ENCODE measurements at regions not wholly inside any gene's neighbourhood (a gene's known extent, or its start where the extent isn't known, plus 50 kb on each side); places are given as distances from the start of the nearest gene placed in this dataset.

- SMC1A ChIA-PET (ENCODE audit: uncharacterized antibody, unreplicated experiment), result no interaction called here
- H2AFZ ChIP-seq (ENCODE audit: control insufficient read depth, low read depth, low read length), result no peak overlapping the region
- RAD21 ChIA-PET (ENCODE audit: unreplicated experiment), result no interaction called here
- ATAC-seq (no peak), FAIRE-seq (no peak), DNase-seq (ENCODE audit: low read depth, low spot score) (no peak)
- CTCF ChIA-PET, result no interaction called here
- WGBS (ENCODE audit: insufficient coverage, insufficient replicate concordance, low lambda C conversion rate, missing lambda C conversion rate), result 17% methylated on average over 4 of the region's 4 CpGs
- H3K79me2 ChIP-seq (ENCODE audit: control insufficient read depth, insufficient read depth, low read length), result no peaks in the 10 kb centered on the region
- H3K27ac ChIP-seq (ENCODE audit: control insufficient read depth, insufficient read depth), result no peak overlapping the region
- in situ Hi-C loops (cut with MboI) (no loop called here), intact Hi-C loops (cut with micrococcal nuclease; ENCODE audit: unreplicated experiment) (no loop called here)
- no TSS peak for BruUV-seq (replicated peaks)
- no peak overlapping the region for H3K9ac ChIP-seq (ENCODE audit: control insufficient read depth, insufficient read depth, low read length)
- no peaks in the 10 kb centered on the region for H3K27me3 ChIP-seq (replicated peaks in 1 of 2; ENCODE audit: control insufficient read depth in 2 of 2, insufficient read depth in 2 of 2, low read length in 1 of 2)
- no peaks in the 10 kb centered on the region for H3K36me3 ChIP-seq (ENCODE audit: control insufficient read depth in 2 of 2, insufficient read depth in 2 of 2, low read length in 1 of 2)
- H3K9me3 ChIP-seq (replicated peaks; ENCODE audit: control insufficient read depth, insufficient read depth, low read length), result no peaks in the 10 kb centered on the region
- H3K4me2 ChIP-seq (ENCODE audit: control insufficient read depth, insufficient read depth), result no peak overlapping the region
- no peaks in the 10 kb centered on the region for H3K4me1 ChIP-seq (ENCODE audit: control insufficient read depth, insufficient read depth, low read length)
- H3K4me3 ChIP-seq, result no peak overlapping the region
- TF ChIP-seq CBX5 (IDR thresholded peaks at IDR 0.05; ENCODE audit: low read depth) (no peak), HCFC1 (IDR thresholded peaks at IDR 0.05; ENCODE audit: low read length) (no peak), YY1 (IDR thresholded peaks at IDR 0.05; ENCODE audit: low read depth, low read length) (no peak)
- POLR2A ChIA-PET, result no interaction called here
- no peaks in the 10 kb centered on the region for H4K20me1 ChIP-seq (ENCODE audit: control insufficient read depth, insufficient read depth)
Observed at GRCh38 chrX:51975811-51976210, 82.4 kb downstream of the MAGED1 start.

DNA sequence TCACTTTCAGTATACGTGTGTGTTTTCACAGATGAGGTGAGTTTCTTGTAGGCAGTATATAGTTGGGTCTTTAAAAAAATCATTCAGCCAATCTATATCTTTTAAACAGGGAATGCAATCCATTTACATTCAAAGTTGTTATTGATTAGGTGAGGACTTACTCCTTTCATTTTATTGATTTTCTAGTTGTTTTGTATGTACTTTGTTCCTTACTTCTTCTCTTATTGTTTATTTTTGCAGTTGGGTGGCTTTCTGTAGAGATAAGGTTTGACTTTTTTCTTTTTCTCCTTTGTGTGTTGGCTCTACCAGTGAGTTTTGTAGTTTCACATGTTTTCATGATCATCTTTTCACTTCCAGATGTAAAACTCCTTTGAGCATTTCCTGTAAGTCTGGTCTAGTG lies 83.1 kb downstream of the MAGED1 start:
- Histone ChIP-seq H3K4me2 (ENCODE audit: control insufficient read depth, insufficient read depth) (no peak overlapping the region), H3K9ac (ENCODE audit: control insufficient read depth, insufficient read depth, low read length) (no peak overlapping the region), H3K79me2 (ENCODE audit: control insufficient read depth, insufficient read depth, low read length) (no peaks in the 10 kb centered on the region), H3K27ac (ENCODE audit: control insufficient read depth, insufficient read depth) (no peak overlapping the region), H3K4me1 (ENCODE audit: control insufficient read depth, insufficient read depth, low read length) (no peaks in the 10 kb centered on the region), H3K27me3 (replicated peaks in 1 of 2; ENCODE audit: control insufficient read depth in 2 of 2, insufficient read depth in 2 of 2, low read length in 1 of 2) (no peaks in the 10 kb centered on the region), H3K36me3 (ENCODE audit: control insufficient read depth in 2 of 2, insufficient read depth in 2 of 2, low read length in 1 of 2) (no peaks in the 10 kb centered on the region), H3K9me3 (replicated peaks; ENCODE audit: control insufficient read depth, insufficient read depth, low read length) (no peaks in the 10 kb centered on the region), H3K4me3 (no peak overlapping the region), H2AFZ (ENCODE audit: control insufficient read depth, low read depth, low read length) (no peak overlapping the region), H4K20me1 (ENCODE audit: control insufficient read depth, insufficient read depth) (no peaks in the 10 kb centered on the region)
- SMC1A ChIA-PET (ENCODE audit: uncharacterized antibody, unreplicated experiment), result no interaction called here
- RAD21 ChIA-PET (ENCODE audit: unreplicated experiment), result no interaction called here
- BruUV-seq (replicated peaks), result no TSS peak
- CTCF ChIA-PET, result no interaction called here
- ATAC-seq, result no peak
- TF ChIP-seq, protein P1, sequence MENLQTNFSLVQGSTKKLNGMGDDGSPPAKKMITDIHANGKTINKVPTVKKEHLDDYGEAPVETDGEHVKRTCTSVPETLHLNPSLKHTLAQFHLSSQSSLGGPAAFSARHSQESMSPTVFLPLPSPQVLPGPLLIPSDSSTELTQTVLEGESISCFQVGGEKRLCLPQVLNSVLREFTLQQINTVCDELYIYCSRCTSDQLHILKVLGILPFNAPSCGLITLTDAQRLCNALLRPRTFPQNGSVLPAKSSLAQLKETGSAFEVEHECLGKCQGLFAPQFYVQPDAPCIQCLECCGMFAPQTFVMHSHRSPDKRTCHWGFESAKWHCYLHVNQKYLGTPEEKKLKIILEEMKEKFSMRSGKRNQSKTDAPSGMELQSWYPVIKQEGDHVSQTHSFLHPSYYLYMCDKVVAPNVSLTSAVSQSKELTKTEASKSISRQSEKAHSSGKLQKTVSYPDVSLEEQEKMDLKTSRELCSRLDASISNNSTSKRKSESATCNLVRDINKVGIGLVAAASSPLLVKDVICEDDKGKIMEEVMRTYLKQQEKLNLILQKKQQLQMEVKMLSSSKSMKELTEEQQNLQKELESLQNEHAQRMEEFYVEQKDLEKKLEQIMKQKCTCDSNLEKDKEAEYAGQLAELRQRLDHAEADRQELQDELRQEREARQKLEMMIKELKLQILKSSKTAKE (IDR thresholded peaks at IDR 0.05; ENCODE audit: low read depth, poor library complexity, severe bottlenecking), result no peak
- TF ChIP-seq ETV6 (conservative IDR thresholded peaks at IDR 0.05 in 1 of 2, IDR thresholded peaks at IDR 0.05 in 1 of 2; ENCODE audit: borderline replicate concordance in 1 of 2, low read depth in 1 of 2) (no peak), JUNB (IDR thresholded peaks at IDR 0.05) (no peak), SMAD5 (IDR thresholded peaks at IDR 0.05; ENCODE audit: low read depth) (no peak), E2F4 (IDR thresholded peaks at IDR 0.05; ENCODE audit: low read depth, low read length) (no peak), CBX3 (IDR thresholded peaks at IDR 0.05; ENCODE audit: borderline replicate concordance, low read depth) (no peak), ZNF274 (IDR thresholded peaks at IDR 0.05; ENCODE audit: insufficient read depth, insufficient read length) (no peak), ZZZ3 (IDR thresholded peaks at IDR 0.05; ENCODE audit: control insufficient read depth, insufficient read length, low read depth) (no peak)
- TF ChIP-seq, protein P2, sequence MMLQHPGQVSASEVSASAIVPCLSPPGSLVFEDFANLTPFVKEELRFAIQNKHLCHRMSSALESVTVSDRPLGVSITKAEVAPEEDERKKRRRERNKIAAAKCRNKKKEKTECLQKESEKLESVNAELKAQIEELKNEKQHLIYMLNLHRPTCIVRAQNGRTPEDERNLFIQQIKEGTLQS (IDR thresholded peaks at IDR 0.05; ENCODE audit: borderline replicate concordance, extremely low read depth, low read depth, low read length), result no peak
- TF ChIP-seq, protein P3, sequence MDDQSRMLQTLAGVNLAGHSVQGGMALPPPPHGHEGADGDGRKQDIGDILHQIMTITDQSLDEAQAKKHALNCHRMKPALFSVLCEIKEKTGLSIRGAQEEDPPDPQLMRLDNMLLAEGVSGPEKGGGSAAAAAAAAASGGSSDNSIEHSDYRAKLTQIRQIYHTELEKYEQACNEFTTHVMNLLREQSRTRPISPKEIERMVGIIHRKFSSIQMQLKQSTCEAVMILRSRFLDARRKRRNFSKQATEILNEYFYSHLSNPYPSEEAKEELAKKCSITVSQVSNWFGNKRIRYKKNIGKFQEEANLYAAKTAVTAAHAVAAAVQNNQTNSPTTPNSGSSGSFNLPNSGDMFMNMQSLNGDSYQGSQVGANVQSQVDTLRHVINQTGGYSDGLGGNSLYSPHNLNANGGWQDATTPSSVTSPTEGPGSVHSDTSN (IDR thresholded peaks at IDR 0.05; ENCODE audit: insufficient replicate concordance, low read depth, low read length), result no peak
- 36% methylated on average over 1 of the region's 1 CpG for WGBS (ENCODE audit: insufficient coverage, insufficient replicate concordance, low lambda C conversion rate, missing lambda C conversion rate)
- POLR2A ChIA-PET, result no interaction called here
- DNase-seq (ENCODE audit: low read depth, low spot score), result no peak
- in situ Hi-C loops (cut with MboI) (no loop called here), intact Hi-C loops (cut with micrococcal nuclease; ENCODE audit: unreplicated experiment) (no loop called here)
- no peak for FAIRE-seq
